SKM-1 treated with dmso at 0.1 percent for 144 hours (cell line): ENCODE measurements at regions not wholly inside any gene's neighbourhood (a gene's known extent, or its start where the extent isn't known, plus 50 kb on each side); places are given as distances from the start of the nearest gene placed in this dataset.
"Not testable (repeated sequence)": the region's sequence is repeated elsewhere in the genome, so short reads cannot be mapped to it uniquely, and the experiment has no call there.

Experiments
- DNase-seq: peaks from one replicate; lab custom pipeline; 2025; ENCODE audit not compliant: unreplicated experiment; lab: John Stamatoyannopoulos, UW

DNA sequence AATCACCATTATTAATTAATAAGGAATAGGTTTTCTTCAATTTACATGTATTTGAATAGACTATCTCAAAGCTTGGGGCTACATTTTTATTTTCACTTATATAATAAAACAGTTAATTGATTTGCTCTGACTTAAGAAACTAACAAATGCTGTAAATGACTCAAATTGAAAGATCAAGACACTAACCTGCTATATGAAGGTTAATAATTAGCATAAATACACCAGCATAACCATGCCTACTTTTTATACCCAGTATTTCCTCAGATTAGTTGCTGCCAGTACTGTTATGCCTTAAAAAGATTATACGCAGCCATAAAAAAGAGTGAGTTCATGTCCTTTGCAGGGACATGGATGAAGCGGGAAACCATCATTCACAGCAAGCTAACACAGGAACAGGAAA is 1545.1 kb downstream of the AMY1C start:
- no peak for DNase-seq

DNA sequence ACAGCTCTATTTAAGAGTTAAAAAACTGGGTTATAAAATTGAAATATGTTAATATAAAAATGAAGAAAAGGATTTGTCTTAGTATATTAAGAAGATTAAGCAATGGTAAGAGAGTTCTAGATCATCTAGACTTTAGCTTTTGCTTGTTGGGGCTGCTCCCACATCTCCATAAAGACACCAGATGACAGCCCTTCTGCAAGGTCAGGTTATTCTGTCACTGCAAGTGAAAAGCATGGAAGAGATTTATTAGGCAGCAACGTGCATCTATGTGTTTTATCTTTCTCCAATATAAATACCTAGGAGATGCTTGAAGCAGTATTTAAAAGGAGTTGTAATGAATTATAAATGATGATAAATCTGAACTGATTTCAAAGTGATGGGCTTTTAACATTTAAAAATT is 1560.4 kb downstream of the AMY1C start:
- DNase-seq, result no peak

DNA sequence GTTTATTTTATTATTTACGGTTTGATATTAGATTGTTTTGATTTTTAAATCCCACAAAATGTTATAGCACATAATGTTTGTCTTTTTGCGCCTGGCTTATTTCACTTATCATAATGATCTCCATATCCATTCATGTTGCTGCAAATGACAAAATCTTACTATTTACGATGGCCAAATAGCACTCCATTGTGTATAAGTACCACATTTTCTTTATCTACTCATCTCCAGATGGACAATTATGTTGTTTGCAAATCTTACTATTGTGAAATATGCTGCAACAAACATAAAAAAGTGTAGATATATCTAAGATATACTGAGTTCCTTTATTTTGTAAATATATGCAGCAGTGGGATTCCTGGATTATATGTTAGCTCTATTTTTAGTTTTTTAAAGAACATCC is 1568.3 kb downstream of the AMY1C start:
- no peak for DNase-seq

DNA sequence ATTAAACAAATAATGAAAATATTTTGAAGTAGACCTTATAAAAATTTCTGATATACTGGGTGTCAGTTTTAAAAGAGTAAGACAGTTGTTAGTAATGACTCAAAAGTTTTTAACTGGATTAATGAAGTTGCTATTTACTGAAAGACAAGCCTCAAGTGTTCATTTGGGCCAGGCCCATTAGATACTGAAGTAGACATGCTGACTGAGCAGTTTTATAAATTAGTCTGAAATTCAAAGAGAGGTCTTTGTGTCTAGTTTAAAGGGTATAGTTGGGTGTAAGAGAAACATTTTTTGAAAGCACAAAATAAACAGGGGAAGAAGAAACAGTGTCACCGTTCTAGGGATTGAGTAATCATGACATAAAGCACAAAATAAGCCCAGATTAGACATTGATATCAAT is 1577.2 kb downstream of the AMY1C start:
- no peak for DNase-seq

DNA sequence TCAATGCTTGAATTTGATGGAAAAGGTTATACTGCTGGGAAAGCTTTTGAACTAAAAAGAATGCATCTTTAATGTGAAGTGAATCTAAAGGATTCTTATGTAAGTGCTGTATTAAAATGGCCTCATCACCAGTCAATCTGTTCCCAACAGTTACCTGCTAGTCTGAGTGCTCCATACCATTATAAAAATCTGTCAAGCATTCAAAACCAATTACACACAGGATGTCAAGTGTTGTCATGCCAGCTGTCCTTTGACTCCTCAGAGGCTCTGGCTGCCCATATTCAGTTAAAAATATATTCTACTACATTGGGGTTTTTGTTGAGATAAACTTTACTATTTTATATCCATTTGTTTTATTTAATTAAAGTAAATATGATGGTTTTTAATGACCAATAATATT is 1587.7 kb downstream of the AMY1C start:
- DNase-seq, result no peak

DNA sequence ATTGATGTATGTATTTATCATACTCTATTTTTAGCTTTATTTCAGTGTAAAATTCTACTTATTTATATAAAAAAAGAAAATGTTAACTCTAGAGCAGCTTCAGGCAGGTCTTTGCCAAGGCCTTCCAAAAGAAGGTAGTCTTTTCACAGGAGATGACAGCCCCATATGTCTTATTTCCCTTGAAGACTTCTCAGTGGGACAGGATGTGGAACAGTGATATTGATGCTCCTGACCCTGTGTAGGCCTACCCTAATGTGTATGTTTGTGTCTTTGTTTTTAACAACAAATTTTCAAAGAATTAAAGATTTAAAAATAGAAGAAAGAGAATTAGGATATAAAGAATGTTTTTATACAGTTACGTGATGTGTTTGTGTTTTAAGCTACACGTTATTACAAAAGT is 1593.6 kb downstream of the AMY1C start:
- no peak for DNase-seq

DNA sequence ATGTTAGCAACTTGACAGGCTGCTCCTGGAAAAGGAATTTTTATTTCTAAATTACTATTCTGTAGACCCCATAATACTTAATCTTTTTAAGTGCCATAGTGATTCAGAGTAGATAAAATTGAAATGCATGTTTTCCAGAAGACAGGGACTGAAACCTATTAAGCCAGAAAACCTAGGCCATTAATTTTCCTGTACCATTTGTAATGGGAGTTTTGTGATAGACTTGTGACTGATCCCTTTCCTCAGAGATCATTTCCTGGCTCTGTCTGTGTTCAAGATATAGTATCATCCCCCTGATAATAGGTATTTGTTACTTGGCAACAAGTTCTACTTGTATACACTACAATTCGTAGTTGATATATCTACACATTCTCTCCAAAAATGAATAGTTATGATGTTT is 1609.8 kb downstream of the AMY1C start:
- no peak for DNase-seq

DNA sequence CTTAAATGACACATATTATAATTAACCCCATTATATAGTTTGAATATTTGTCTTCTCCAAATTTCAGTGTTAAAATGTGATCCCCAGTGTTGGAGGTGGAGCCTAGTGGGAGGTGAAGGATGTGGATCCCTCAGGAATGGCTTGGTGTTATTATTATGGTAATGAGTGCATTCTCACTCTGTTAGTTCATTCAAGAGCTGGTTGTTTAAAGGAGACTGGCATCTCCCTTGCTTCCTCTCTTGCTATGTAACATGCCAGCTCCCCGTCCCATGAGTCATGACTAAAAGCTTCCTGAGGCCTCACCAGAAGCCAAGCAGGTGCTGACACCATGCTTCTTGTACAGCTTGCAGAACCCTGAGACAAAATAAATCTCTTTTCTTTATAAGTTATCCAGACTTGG is 1612.7 kb downstream of the AMY1C start:
- DNase-seq, result no peak

DNA sequence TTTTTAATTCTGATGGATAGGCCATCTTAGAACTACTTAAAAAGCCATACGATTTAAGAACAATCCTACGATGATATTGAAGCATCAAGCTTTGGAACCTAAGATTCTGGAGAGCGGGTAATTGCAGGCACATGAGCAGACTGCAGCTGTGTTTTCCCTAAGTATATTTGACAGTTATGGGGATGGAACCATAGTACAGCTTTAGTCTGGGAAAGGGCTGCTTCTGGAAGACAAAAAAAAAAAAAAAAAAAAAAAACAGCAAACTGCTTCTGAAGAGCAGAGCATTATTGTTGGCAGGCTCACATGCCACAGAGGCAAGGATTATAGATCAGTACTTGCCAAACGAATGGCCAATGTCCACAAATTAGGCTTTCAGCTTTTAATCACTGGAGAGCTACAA is 1618.7 kb downstream of the AMY1C start:
- DNase-seq, result no peak

DNA sequence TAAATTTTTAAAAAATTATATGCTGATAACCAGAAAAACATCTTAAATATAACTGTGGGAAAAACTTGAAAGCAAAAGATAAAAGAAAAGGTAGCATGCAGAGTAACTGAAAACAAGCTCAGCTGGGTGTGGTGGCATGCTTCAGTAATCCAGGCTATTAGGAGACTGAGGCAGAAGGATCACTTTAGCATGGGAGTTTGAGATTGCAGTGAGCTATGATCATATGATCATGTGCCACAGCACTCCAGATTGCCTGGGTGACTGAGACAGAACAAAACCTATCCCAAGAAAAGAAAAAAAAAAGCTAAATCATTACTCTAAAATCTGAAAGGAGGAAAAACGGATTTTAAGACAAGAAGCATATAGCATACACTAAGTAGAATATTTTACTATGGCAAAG is 1624.0 kb downstream of the AMY1C start:
- DNase-seq, result no peak

DNA sequence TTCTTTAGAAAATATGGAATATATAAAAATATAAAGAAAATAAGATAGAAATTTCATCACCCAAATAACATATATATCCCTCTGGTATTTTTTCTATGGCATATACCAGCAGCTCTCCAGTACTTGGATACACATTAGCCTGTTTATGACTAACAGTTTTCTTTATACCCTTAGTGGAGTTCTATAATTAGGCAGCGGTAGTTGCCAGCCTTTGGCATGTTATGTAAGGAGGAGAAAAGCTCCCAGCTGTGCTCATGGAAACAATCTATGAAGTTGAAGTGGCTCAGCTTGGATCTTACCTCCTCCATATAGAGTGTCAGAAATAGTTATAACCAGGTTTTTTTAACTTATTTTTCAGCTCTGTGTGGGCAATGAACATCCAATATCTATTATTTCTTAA is 1636.8 kb downstream of the AMY1C start:
- no peak for DNase-seq

DNA sequence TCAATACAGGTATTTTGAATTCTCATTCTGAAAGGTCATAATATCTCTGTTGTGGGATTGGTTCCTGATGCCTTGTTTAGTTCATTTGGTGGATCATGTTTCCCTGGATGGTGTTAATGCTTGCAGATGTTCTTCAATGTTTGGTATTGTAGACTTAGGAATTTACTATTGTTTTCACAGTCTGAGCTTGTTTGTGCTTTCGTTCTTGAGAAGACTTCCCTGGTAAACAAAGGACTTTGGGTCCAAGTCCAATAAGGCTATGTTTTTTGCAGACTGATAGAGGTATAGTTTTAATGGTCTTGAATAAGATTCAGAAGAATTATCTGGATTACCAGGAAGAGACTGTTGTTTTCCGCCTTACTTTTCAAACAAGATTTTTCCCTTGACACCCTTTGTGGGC is 1646.3 kb downstream of the AMY1C start:
- no peak for DNase-seq

DNA sequence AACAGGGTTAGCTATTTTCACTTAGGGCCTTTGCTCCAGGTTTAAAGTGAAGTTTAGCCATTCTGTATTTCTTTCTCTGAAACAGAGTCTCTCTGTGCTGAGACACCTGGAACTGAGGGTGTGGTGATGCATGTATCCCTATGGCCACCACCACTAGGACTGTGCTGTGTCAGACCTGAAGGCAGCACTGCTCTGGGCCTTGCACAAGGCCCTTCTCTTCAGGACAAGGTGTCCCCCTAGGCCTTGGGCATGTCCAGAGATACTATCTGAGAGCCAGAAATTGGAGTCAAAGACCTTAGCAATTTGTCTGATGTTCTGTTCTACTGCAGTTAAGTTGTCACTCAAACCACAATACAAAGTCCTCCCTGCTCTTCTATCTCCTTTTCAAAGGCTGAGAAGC is 1649.2 kb downstream of the AMY1C start:
- no peak for DNase-seq

DNA sequence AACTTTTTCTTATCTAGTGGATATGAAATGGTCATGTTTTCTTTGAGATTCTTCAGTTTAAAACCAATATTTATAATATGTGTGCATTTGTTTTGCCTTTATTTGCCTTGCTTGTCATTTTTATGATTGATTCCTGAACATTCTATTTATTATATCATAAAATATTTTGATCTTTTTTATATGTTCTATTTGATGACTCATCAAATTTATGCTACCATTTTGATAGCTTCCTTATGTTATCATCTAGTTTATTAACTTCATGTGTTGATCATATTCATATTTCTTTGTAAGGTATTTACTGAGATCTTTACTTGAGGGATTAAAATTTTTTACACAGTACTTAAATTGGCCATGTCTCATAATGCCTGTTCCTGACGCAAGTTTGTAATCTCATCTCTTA is 1650.0 kb downstream of the AMY1C start:
- DNase-seq, result no peak

DNA sequence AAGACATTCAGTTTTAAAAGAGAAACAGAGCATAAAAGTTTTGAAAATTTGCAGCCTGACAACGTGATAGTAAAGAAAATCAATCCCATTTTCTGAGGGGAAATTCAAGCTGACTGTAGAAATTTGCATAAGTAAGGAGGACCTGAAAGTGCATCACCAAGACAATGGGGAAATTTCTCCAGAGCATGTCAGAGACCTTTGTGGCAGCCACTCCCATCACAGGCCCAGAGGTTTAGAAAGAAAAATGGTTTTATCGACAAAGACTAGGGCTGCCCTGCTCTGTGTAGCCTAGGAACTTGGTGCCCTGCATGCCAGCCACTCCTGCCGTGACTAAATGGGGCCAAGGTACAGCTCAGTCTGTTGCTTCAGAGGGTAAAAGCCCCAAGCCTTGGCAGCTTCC is 1640.2 kb upstream of the PRMT6 start:
- DNase-seq, result no peak

DNA sequence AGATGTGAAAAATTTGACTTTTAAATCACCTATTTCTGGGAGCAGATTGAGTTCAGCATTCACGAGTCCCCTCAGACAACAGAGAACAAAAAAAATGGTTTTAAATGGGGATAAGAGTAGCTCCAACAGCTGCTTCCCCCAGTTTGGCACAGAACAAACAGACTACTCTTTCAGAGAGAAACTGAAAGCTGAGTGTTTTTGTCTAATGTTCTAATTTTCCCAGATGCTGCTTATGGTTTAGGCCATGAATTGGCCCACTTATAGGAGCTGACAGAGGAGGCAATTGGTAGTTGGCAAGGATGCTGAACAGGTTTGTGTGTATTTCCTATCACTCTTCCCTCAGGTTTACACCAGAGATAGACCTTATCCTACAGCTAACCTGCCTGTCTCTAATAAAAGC is 1637.4 kb upstream of the PRMT6 start:
- DNase-seq, result no peak

DNA sequence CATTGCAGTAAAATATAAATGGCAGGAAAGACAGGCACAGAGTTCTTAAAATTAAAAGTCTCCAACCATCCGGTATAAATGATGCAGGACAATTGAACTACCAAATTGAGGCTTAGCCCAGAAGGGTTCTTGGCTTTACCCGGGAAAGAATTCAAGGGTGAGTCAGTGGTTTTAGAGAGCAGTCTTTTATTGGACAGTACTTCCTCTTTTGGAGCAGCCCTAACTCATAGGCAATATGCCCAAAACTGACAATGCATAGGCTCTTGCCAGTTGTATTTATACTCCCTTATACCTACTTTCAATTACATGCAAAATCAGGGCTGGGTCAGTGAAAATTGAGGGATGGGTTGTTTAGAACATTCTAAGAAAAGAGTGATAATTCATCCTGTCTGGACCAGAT is 1628.9 kb upstream of the PRMT6 start:
- DNase-seq, result peak; percentile 50

DNA sequence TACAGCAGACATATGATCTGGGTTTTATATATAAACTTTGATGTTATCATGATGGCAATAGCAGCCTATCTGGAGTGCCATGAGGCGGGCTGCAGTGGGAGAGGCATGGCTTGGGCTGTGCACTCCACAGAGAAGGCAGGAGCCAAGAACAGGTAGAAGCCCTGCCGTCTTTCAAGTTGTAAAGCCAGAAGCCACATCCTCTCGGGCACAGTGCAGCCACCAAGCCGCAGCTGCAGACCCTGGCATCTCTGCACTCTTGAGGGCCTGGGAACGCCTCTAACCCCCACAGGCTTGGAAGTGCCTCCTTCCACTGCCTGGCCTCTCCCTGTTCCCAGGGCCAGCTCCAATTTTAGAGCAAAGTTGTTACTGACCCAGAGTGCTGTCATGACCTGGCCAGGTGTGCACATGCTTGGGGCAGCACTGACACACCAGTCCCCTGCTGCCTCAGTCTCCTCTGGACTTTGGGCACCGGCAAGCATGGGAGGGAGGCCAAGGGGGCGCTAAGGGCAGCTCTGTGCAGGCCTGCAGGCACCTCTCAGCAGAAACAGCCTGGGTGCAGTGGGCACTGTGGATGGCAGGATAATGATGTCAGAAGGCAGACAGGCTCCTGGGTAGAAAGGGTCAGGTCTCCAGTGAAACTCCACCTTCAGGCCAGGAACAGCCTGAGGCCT is 1619.8 kb upstream of the PRMT6 start:
- no peak for DNase-seq

DNA sequence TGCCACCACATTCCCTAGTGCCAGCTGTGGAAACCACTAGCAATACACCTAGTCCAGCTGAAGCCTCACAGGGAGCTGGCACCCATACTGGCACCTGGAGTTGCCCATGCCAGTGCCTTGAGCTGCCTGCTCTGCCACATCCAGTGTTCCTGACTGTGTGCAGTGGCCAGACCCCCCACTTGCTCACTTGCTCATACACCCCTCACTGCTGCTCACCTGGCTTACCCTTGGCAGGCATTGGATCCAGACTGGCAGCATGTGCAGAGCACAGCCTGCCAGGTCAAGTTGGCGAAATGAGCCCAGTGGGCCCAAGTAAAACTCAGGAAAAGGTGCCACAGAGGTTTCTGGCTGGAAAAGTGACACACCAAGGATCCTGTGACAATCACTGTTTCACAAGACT is 1618.6 kb upstream of the PRMT6 start:
- no peak for DNase-seq

DNA sequence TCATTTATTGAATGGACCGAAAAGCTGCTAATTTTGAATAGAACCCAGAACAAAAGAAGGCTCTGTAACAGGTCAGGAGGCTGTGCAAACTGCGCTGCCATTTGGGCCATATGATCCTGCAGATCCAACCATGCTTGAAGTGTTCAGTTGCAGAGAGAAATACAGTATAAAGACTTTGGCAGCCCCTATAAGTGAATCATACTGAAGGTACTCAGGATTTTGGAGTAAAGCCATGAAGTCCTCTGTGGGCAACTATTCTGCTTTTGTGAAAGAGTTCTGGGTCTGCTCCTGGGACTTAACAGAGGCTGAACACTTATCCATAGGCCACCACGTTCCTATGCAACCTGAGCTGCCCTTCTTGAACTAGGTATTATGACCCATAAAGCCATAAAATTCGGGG is 1613.6 kb upstream of the PRMT6 start:
- DNase-seq, result no peak

DNA sequence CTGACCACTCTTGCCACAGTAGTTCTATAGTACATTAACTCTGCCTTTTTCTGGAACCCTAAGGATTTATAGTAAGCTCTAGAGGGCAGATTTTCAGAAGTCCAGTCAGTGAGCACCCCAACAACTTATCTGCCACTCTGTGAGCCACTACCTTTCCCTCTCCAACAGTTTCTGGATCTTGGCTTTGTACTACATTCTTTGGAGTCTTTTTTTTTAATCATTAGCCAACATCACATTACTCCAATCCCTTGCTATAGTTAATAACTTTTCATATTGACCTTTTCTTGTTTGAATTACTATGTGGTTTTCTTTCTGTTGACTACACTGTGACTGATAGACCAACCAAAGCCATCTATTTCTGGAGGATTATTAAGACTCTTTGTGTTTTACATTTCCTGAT is 1596.7 kb upstream of the PRMT6 start:
- no peak for DNase-seq

DNA sequence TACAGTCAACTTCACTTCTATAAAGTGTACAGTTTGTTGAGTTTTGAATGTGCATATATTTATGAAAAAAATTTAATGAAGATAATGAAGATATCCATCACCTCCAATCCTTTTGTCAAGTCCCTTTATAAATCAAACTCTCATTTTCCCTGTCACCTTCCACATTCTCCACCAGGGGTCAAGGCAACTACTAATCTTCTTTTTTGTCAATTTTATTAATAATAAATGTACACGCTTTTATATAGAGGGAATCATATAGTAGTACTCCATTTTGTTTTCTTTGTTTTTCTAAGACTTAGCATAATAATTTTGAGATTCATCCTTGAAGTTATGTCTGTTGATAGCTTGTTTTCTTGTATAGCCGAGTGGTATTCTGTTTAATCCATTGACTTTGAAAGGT is 1594.2 kb upstream of the PRMT6 start:
- no peak for DNase-seq

DNA sequence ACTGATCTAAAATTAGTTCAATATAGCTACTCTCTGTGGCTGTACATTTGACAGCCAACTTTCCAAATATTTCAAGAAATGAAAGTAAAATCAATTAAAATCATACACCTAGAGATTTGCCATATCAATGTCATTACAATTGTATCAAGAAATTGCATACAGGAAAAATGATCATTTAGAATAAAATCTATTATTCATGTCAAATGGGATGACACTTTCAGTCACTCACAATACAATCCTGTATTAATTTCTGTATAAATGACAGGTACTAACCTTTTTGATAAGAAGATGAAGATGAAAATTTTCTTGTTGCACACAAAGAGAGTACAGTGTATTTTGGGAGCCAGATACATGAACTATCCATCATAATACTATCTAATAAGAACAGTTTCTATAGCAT is 1588.9 kb upstream of the PRMT6 start:
- DNase-seq, result no peak

DNA sequence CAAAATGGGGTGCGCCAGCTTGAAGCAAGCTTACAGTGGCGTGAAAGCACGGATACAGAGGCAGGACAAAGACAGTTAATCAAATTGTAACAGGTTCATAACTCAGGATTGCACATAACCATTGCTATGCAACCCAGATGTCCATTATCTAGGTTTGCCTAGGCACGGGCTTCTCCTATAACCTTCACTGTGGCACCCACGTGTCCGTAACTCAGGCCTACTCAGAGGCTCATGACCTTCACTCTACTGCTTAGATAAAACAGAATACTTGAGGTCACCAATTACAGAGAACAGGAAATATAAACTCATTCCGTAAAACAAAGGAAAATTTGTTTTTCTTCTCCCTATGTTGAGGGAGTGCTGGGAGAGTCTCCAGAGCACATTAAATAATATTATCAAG is 1585.9 kb upstream of the PRMT6 start:
- not testable (repeated sequence) for DNase-seq
